GM12878 (cell line): ENCODE measurements at regions not wholly inside any gene's neighbourhood (a gene's known extent, or its start where the extent isn't known, plus 50 kb on each side); places are given as distances from the start of the nearest gene placed in this dataset.

Source experiments
- ATAC-seq: fragments of 200-7000 bp; cut with Tn5 transposase; 3 replicates; pipeline ENCODE4 v1.9.1; 2020; ENCODE audit warnings: mild to moderate bottlenecking, moderate library complexity
- BruUV-seq: library from RNA; stranded (reverse); fragments of 400-500 nt; replicated peaks from 2 replicates; lab custom pipeline; 2021; lab: Mats Ljungman, UMichigan
- CTCF ChIA-PET: fragments of 300-600 bp; sonication (Branson Sonifier 250); formaldehyde crosslinking; extraction: SDS; loops from one replicate; lab custom pipeline; 2021; ENCODE audit warnings: inconsistent platforms; lab: Yijun Ruan, JAX
- POLR2A ChIA-PET: fragments of 350-600 bp; formaldehyde crosslinking; extraction: SDS; loops from one replicate; lab custom pipeline; 2021; ENCODE audit warnings: inconsistent platforms; lab: Charles Lee
- RAD21 ChIA-PET: fragments of 300-600 bp; sonication (Branson Sonifier 250); formaldehyde crosslinking; loops from one replicate; lab custom pipeline; 2023; ENCODE audit warnings: antibody characterized with exemption; ENCODE audit not compliant: unreplicated experiment; lab: Charles Lee
- SMC1A ChIA-PET: fragments of 300-600 bp; sonication (Branson Sonifier 250); formaldehyde crosslinking; loops from one replicate; lab custom pipeline; 2023; ENCODE audit not compliant: unreplicated experiment, uncharacterized antibody; lab: Charles Lee
- DNase-seq: peaks from one replicate; pipeline ENCODE4 v3.0.0-alpha.2; 2011; ENCODE audit warnings: low read depth, low spot score
- FAIRE-seq: peaks from 3 replicates; lab custom pipeline; 2011; peaks lifted over from hg19 to GRCh38; lab: Jason Lieb, UNC
- H2AFZ ChIP-seq: 2 replicates; pipeline ENCODE4 v1.6.0; 2011; ENCODE audit warnings: low read depth, low read length, control low read depth; ENCODE audit not compliant: control insufficient read depth
- H3K27ac ChIP-seq: 2 replicates; pipeline ENCODE4 v1.5.1; 2011; ENCODE audit warnings: control low read depth; ENCODE audit not compliant: control insufficient read depth, insufficient read depth
- H3K27me3 ChIP-seq, 2 experiments: replicated peaks in 1 of 2; 2 replicates each; pipeline versions ENCODE4 v1.6.0 to v1.6.1; 2011; ENCODE audit warnings: low read length in 1 of 2; ENCODE audit not compliant: control insufficient read depth in 2 of 2, insufficient read depth in 2 of 2
- H3K36me3 ChIP-seq, 2 experiments: 2 replicates each; pipeline ENCODE4 v1.5.1; 2011; ENCODE audit warnings: low read length in 1 of 2; ENCODE audit not compliant: control insufficient read depth in 2 of 2, insufficient read depth in 2 of 2
- H3K4me1 ChIP-seq: 2 replicates; pipeline ENCODE4 v1.6.1; 2011; ENCODE audit warnings: mild to moderate bottlenecking, low read length, moderate library complexity, mixed read lengths; ENCODE audit not compliant: control insufficient read depth, insufficient read depth
- H3K4me2 ChIP-seq: 2 replicates; pipeline ENCODE4 v1.6.0; 2011; ENCODE audit warnings: control low read depth; ENCODE audit not compliant: control insufficient read depth, insufficient read depth
- H3K4me3 ChIP-seq: fragments of 200-600 bp; sonication (generic); 2 replicates; pipeline ENCODE4 v1.5.1; 2016
- H3K79me2 ChIP-seq: 2 replicates; pipeline ENCODE4 v1.6.0; 2011; ENCODE audit warnings: low read length; ENCODE audit not compliant: control insufficient read depth, insufficient read depth
- H3K9ac ChIP-seq: 2 replicates; pipeline ENCODE4 v1.8.0; 2011; ENCODE audit warnings: low read length, control low read depth, mixed read lengths; ENCODE audit not compliant: control insufficient read depth, insufficient read depth
- H3K9me3 ChIP-seq: replicated peaks from 3 replicates; pipeline ENCODE4 v1.5.1; 2011; ENCODE audit warnings: mild to moderate bottlenecking, low read length; ENCODE audit not compliant: control insufficient read depth, insufficient read depth
- H4K20me1 ChIP-seq: 2 replicates; pipeline ENCODE4 v1.6.0; 2011; ENCODE audit not compliant: control insufficient read depth, insufficient read depth
- BHLHE40 ChIP-seq, 2 experiments: fragments of 450-650 bp in 1 of 2; IDR thresholded peaks; 2 replicates each; pipeline ENCODE4 v1.6.1; 2011 to 2017; ENCODE audit warnings: low read depth in 2 of 2, borderline replicate concordance in 1 of 2, improper control_type of control experiment in 1 of 2, low read length in 1 of 2, mild to moderate bottlenecking in 1 of 2
- ESRRA ChIP-seq: IDR thresholded peaks from 2 replicates; pipeline ENCODE4 v1.6.1; 2012; ENCODE audit warnings: mild to moderate bottlenecking, low read length, improper control_type of control experiment
- HDAC6 ChIP-seq: fragments of 200-600 bp; sonication (generic); IDR thresholded peaks from one replicate; pipeline ENCODE4 v1.8.0; 2017; ENCODE audit warnings: antibody characterized with exemption; ENCODE audit not compliant: unreplicated experiment
- MEF2B ChIP-seq: fragments of 450-650 bp; IDR thresholded peaks from 2 replicates; pipeline ENCODE4 v1.6.1; 2018; ENCODE audit warnings: mild to moderate bottlenecking, moderate library complexity; ENCODE audit not compliant: partially characterized antibody, poor library complexity, severe bottlenecking
- MYC ChIP-seq: IDR thresholded peaks from 2 replicates; pipeline ENCODE4 v1.6.1; 2011; ENCODE audit warnings: mild to moderate bottlenecking, low read length, moderate library complexity, inconsistent platforms; ENCODE audit not compliant: insufficient read depth, insufficient replicate concordance, insufficient read length, severe bottlenecking
- POU2F2 ChIP-seq: IDR thresholded peaks from 3 replicates; pipeline ENCODE4 v1.6.1; 2011; ENCODE audit warnings: low read depth, mild to moderate bottlenecking, low read length, borderline replicate concordance
- SIX5 ChIP-seq: IDR thresholded peaks from 2 replicates; pipeline ENCODE4 v1.6.1; 2011; ENCODE audit warnings: mild to moderate bottlenecking, low read depth, low read length, moderate library complexity; ENCODE audit not compliant: severe bottlenecking
- SUZ12 ChIP-seq: fragments of 200-600 bp; sonication (generic); IDR thresholded peaks from one replicate; pipeline ENCODE4 v1.6.1; 2018; ENCODE audit warnings: antibody characterized with exemption, mild to moderate bottlenecking; ENCODE audit not compliant: unreplicated experiment
- ZZZ3 ChIP-seq: IDR thresholded peaks from 2 replicates; pipeline ENCODE4 v1.6.1; 2011; ENCODE audit warnings: low read depth; ENCODE audit not compliant: control insufficient read depth, insufficient read length
- WGBS: methylation state at CpG from one replicate; pipeline ENCODE4 v1.1.6; 2016; ENCODE audit warnings: low lambda C conversion rate; ENCODE audit not compliant: insufficient replicate concordance, insufficient coverage; ENCODE audit errors: missing lambda C conversion rate; 5-methylcytosine and 5-hydroxymethylcytosine counted together
- in situ Hi-C: fragments of 300-500 bp; cut with MboI; formaldehyde crosslinking; loops from 9 replicates; pipeline ENCODE4 v1.14.3; 2018; ENCODE audit warnings: mixed read lengths
- intact Hi-C: fragments of 100-400 bp; cut with micrococcal nuclease; formaldehyde crosslinking; loops from one replicate; pipeline ENCODE4 v1.14.2; 2022; ENCODE audit not compliant: unreplicated experiment
- TF ChIP-seq, protein P1 (sequence below): fragments of 450-650 bp; IDR thresholded peaks from 2 replicates; pipeline ENCODE4 v1.6.1; 2017; ENCODE audit warnings: mild to moderate bottlenecking, low read depth, inconsistent platforms; ENCODE audit not compliant: poor library complexity, severe bottlenecking
- TF ChIP-seq, protein P2 (sequence below): fragments of 450-650 bp; IDR thresholded peaks from 2 replicates; pipeline ENCODE4 v1.6.1; 2017; ENCODE audit warnings: borderline replicate concordance

DNA sequence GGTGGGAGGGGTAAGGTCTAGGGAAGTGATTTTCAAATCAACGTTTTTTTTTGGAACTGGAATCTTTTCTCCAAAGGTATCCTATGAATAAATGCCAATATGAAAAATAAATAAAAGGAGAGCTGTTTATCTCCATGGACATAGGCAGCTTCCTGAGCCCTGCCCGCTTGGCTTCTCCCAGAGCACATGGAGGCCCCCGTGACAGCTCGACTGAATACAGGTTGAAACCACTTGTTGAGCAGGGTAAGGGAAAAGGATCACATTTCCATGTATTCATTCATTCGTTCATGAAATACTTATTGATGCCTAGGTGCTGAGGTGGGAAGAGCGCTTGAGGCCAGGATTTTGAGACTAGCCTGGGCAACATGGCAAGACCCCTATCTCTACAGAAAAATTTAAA lies 64.8 kb downstream of the MARCHF4 start:
- Histone ChIP-seq H3K9me3 (no peaks in the 10 kb centered on the region), H3K79me2 (no peaks in the 10 kb centered on the region), H2AFZ (no peak overlapping the region), H3K4me1 (no peaks in the 10 kb centered on the region), H4K20me1 (no peaks in the 10 kb centered on the region), H3K9ac (no peak overlapping the region), H3K36me3 (no peaks in the 10 kb centered on the region), H3K4me2 (no peak overlapping the region), H3K27ac (no peak overlapping the region), H3K27me3 (no peaks in the 10 kb centered on the region), H3K4me3 (no peak overlapping the region)
- no peak for FAIRE-seq
- no TSS peak for BruUV-seq
- ChIA-PET CTCF (interaction anchor here (2.7 kb wide), 1 partner anchor 10 kb away, joined by 7 read pairs; no protein-coding TSS in a partner anchor), SMC1A (interaction anchor here (0.9 kb wide), 1 partner anchor 35 kb away, joined by 3 read pairs; no protein-coding TSS in a partner anchor), RAD21 (no interaction called here), POLR2A (interaction anchor here (0.7 kb wide), 1 partner anchor 1246 kb away, joined by 3 read pairs; no protein-coding TSS in a partner anchor)
- no peak for DNase-seq
- intact Hi-C loops = no loop called here
- no peak for ATAC-seq
- in situ Hi-C loops = no loop called here
- WGBS = 21% methylated on average over 6 of the region's 6 CpGs
- TF ChIP-seq MYC (no peak), ESRRA (no peak), ZZZ3 (no peak), MEF2B (no peak), HDAC6 (no peak), POU2F2 (no peak), BHLHE40 (IDR thresholded peaks at IDR 0.05; ENCODE audit: borderline replicate concordance in 1 of 2, low read depth in 2 of 2, low read length in 1 of 2) (no peak), SIX5 (no peak), SUZ12 (no peak)
- TF ChIP-seq, protein P1, sequence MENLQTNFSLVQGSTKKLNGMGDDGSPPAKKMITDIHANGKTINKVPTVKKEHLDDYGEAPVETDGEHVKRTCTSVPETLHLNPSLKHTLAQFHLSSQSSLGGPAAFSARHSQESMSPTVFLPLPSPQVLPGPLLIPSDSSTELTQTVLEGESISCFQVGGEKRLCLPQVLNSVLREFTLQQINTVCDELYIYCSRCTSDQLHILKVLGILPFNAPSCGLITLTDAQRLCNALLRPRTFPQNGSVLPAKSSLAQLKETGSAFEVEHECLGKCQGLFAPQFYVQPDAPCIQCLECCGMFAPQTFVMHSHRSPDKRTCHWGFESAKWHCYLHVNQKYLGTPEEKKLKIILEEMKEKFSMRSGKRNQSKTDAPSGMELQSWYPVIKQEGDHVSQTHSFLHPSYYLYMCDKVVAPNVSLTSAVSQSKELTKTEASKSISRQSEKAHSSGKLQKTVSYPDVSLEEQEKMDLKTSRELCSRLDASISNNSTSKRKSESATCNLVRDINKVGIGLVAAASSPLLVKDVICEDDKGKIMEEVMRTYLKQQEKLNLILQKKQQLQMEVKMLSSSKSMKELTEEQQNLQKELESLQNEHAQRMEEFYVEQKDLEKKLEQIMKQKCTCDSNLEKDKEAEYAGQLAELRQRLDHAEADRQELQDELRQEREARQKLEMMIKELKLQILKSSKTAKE = no peak
- TF ChIP-seq, protein P2, sequence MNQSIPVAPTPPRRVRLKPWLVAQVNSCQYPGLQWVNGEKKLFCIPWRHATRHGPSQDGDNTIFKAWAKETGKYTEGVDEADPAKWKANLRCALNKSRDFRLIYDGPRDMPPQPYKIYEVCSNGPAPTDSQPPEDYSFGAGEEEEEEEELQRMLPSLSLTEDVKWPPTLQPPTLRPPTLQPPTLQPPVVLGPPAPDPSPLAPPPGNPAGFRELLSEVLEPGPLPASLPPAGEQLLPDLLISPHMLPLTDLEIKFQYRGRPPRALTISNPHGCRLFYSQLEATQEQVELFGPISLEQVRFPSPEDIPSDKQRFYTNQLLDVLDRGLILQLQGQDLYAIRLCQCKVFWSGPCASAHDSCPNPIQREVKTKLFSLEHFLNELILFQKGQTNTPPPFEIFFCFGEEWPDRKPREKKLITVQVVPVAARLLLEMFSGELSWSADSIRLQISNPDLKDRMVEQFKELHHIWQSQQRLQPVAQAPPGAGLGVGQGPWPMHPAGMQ = no peak
